T-helper 1 cell treated with Interleukin-12 subunit alpha and Interleukin-12 subunit beta and Interleukin-4 antibody, amounts not matched to agents 30 μg/mL and 1 μg/mL, for 36 hours (primary cell): ENCODE measurements at regions not wholly inside any gene's neighbourhood (a gene's known extent, or its start where the extent isn't known, plus 50 kb on each side); places are given as distances from the start of the nearest gene placed in this dataset.

Experiments
- H3K27ac Mint-ChIP-seq: one replicate; pipeline ENCODE4 v1.8.0; 2021; ENCODE audit warnings: mild to moderate bottlenecking, mixed read lengths
- H3K27me3 Mint-ChIP-seq: one replicate; pipeline ENCODE4 v1.8.0; 2021; ENCODE audit warnings: low read depth, mixed read lengths
- H3K36me3 Mint-ChIP-seq: one replicate; pipeline ENCODE4 v1.8.0; 2021; ENCODE audit warnings: low read depth, mixed read lengths
- H3K4me1 Mint-ChIP-seq: one replicate; pipeline ENCODE4 v1.8.0; 2021; ENCODE audit warnings: low read depth, mixed read lengths
- H3K4me3 Mint-ChIP-seq: one replicate; pipeline ENCODE4 v1.8.0; 2021; ENCODE audit warnings: mild to moderate bottlenecking, moderate library complexity, mixed read lengths
- H3K9me3 Mint-ChIP-seq: one replicate; pipeline ENCODE4 v1.8.0; 2021; ENCODE audit warnings: mixed read lengths

- Mint-ChIP-seq H3K4me1 (no peaks in the 10 kb centered on the region), H3K36me3 (no peaks in the 10 kb centered on the region), H3K4me3 (no peak overlapping the region), H3K27ac (no peak overlapping the region), H3K27me3 (no peaks in the 10 kb centered on the region), H3K9me3 (no peaks in the 10 kb centered on the region)
Observed at GRCh38 chr4:159977907-159978617, 875.2 kb downstream of the RAPGEF2 start.

GRCh38 chr4:159979351-159979750, 876.5 kb downstream of the RAPGEF2 start:
- H3K27me3 Mint-ChIP-seq, result no peaks in the 10 kb centered on the region
- H3K36me3 Mint-ChIP-seq, result no peaks in the 10 kb centered on the region
- no peak overlapping the region for H3K27ac Mint-ChIP-seq
- H3K9me3 Mint-ChIP-seq, result no peaks in the 10 kb centered on the region
- H3K4me1 Mint-ChIP-seq, result no peaks in the 10 kb centered on the region
- H3K4me3 Mint-ChIP-seq, result no peak overlapping the region

- Mint-ChIP-seq H3K4me3 (no peak overlapping the region), H3K27ac (no peak overlapping the region), H3K27me3 (no peaks in the 10 kb centered on the region), H3K9me3 (no peaks in the 10 kb centered on the region), H3K4me1 (no peaks in the 10 kb centered on the region), H3K36me3 (no peaks in the 10 kb centered on the region)
Observed at GRCh38 chr4:159979953-159980352, 877.1 kb downstream of the RAPGEF2 start.

GRCh38 chr4:159980826-159981468, 878.1 kb downstream of the RAPGEF2 start:
- H3K9me3 Mint-ChIP-seq, result no peaks in the 10 kb centered on the region
- H3K27ac Mint-ChIP-seq, result no peak overlapping the region
- H3K36me3 Mint-ChIP-seq, result no peaks in the 10 kb centered on the region
- H3K4me3 Mint-ChIP-seq, result no peak overlapping the region
- H3K27me3 Mint-ChIP-seq, result no peaks in the 10 kb centered on the region
- no peaks in the 10 kb centered on the region for H3K4me1 Mint-ChIP-seq

- Mint-ChIP-seq H3K36me3 (no peaks in the 10 kb centered on the region), H3K4me3 (no peak overlapping the region), H3K4me1 (no peaks in the 10 kb centered on the region), H3K9me3 (peaks cover 3% of the 10 kb centered on the region), H3K27me3 (no peaks in the 10 kb centered on the region), H3K27ac (no peak overlapping the region)
Observed at GRCh38 chr4:159981469-159981856, 878.6 kb downstream of the RAPGEF2 start.

- no peak overlapping the region for H3K27ac Mint-ChIP-seq
- no peaks in the 10 kb centered on the region for H3K4me1 Mint-ChIP-seq
- peaks cover 3% of the 10 kb centered on the region for H3K9me3 Mint-ChIP-seq
- H3K27me3 Mint-ChIP-seq, result no peaks in the 10 kb centered on the region
- no peaks in the 10 kb centered on the region for H3K36me3 Mint-ChIP-seq
- no peak overlapping the region for H3K4me3 Mint-ChIP-seq
Observed at GRCh38 chr4:159983082-159983481, 880.2 kb downstream of the RAPGEF2 start.

- Mint-ChIP-seq H3K4me3 (no peak overlapping the region), H3K27me3 (no peaks in the 10 kb centered on the region), H3K36me3 (no peaks in the 10 kb centered on the region), H3K4me1 (no peaks in the 10 kb centered on the region), H3K9me3 (peaks cover 5% of the 10 kb centered on the region), H3K27ac (no peak overlapping the region)
Observed at GRCh38 chr4:160009656-160010493, 907.0 kb downstream of the RAPGEF2 start.

GRCh38 chr4:160019936-160020335, 917.1 kb downstream of the RAPGEF2 start:
- H3K4me3 Mint-ChIP-seq, result no peak overlapping the region
- H3K36me3 Mint-ChIP-seq, result no peaks in the 10 kb centered on the region

GRCh38 chr4:160020804-160021203, 917.9 kb downstream of the RAPGEF2 start:
- H3K36me3 Mint-ChIP-seq, result no peaks in the 10 kb centered on the region
- no peaks in the 10 kb centered on the region for H3K27me3 Mint-ChIP-seq
- no peak overlapping the region for H3K27ac Mint-ChIP-seq
- no peaks in the 10 kb centered on the region for H3K4me1 Mint-ChIP-seq
- H3K9me3 Mint-ChIP-seq, result peaks cover 16% of the 10 kb centered on the region
- H3K4me3 Mint-ChIP-seq, result no peak overlapping the region

More at GRCh38 chr4:160019936-160020335, 917.1 kb downstream of the RAPGEF2 start:
- Mint-ChIP-seq H3K4me1 (no peaks in the 10 kb centered on the region), H3K27me3 (no peaks in the 10 kb centered on the region), H3K27ac (no peak overlapping the region), H3K9me3 (peaks cover 16% of the 10 kb centered on the region)

- Mint-ChIP-seq H3K4me1 (no peaks in the 10 kb centered on the region), H3K27ac (no peak overlapping the region), H3K9me3 (peaks cover 16% of the 10 kb centered on the region), H3K36me3 (no peaks in the 10 kb centered on the region), H3K27me3 (no peaks in the 10 kb centered on the region), H3K4me3 (no peak overlapping the region)
Observed at GRCh38 chr4:160021870-160022269, 919.0 kb downstream of the RAPGEF2 start.

- H3K36me3 Mint-ChIP-seq, result no peaks in the 10 kb centered on the region
- H3K27me3 Mint-ChIP-seq, result no peaks in the 10 kb centered on the region
- no peak overlapping the region for H3K27ac Mint-ChIP-seq
- no peak overlapping the region for H3K4me3 Mint-ChIP-seq
- no peaks in the 10 kb centered on the region for H3K4me1 Mint-ChIP-seq
- no peaks in the 10 kb centered on the region for H3K9me3 Mint-ChIP-seq
Observed at GRCh38 chr4:160026721-160027120, 923.8 kb downstream of the RAPGEF2 start.

GRCh38 chr4:160034501-160034900, 931.6 kb downstream of the RAPGEF2 start:
- Mint-ChIP-seq H3K4me3 (no peak overlapping the region), H3K36me3 (no peaks in the 10 kb centered on the region)

GRCh38 chr4:160038615-160039014, 935.7 kb downstream of the RAPGEF2 start:
- no peak overlapping the region for H3K27ac Mint-ChIP-seq
- H3K9me3 Mint-ChIP-seq, result no peaks in the 10 kb centered on the region
- no peaks in the 10 kb centered on the region for H3K4me1 Mint-ChIP-seq
- H3K4me3 Mint-ChIP-seq, result no peak overlapping the region
- no peaks in the 10 kb centered on the region for H3K27me3 Mint-ChIP-seq
- no peaks in the 10 kb centered on the region for H3K36me3 Mint-ChIP-seq

More at GRCh38 chr4:160034501-160034900, 931.6 kb downstream of the RAPGEF2 start:
- no peak overlapping the region for H3K27ac Mint-ChIP-seq
- no peaks in the 10 kb centered on the region for H3K27me3 Mint-ChIP-seq
- H3K9me3 Mint-ChIP-seq, result no peaks in the 10 kb centered on the region
- H3K4me1 Mint-ChIP-seq, result no peaks in the 10 kb centered on the region

GRCh38 chr4:160044693-160045092, 941.8 kb downstream of the RAPGEF2 start:
- no peaks in the 10 kb centered on the region for H3K27me3 Mint-ChIP-seq
- no peaks in the 10 kb centered on the region for H3K36me3 Mint-ChIP-seq
- no peak overlapping the region for H3K27ac Mint-ChIP-seq
- H3K4me3 Mint-ChIP-seq, result no peak overlapping the region
- H3K4me1 Mint-ChIP-seq, result no peaks in the 10 kb centered on the region
- H3K9me3 Mint-ChIP-seq, result no peaks in the 10 kb centered on the region
